ENCODE measurements at regions not wholly inside any gene's neighbourhood (a gene's known extent, or its start where the extent isn't known, plus 50 kb on each side); places are given as distances from the start of the nearest gene placed in this dataset.

GRCh38 chr2:22213237-22213636, 1089.5 kb downstream of the TDRD15 start:
- no peak for DNase-seq (ENCODE audit: low read depth)

- DNase-seq (ENCODE audit: low read depth), result no peak
Measured at GRCh38 chr2:22215517-22215916, 1091.7 kb downstream of the TDRD15 start.

- DNase-seq (ENCODE audit: low read depth), result no peak
Measured at GRCh38 chr2:22217881-22218280, 1094.1 kb downstream of the TDRD15 start.

- no peak for DNase-seq (ENCODE audit: low read depth)
Measured at GRCh38 chr2:22221006-22221405, 1097.2 kb downstream of the TDRD15 start.

GRCh38 chr2:22238967-22239366, 1115.2 kb downstream of the TDRD15 start:
- DNase-seq (ENCODE audit: low read depth), result no peak

GRCh38 chr2:22247466-22247865, 1123.7 kb downstream of the TDRD15 start:
- DNase-seq (ENCODE audit: low read depth), result no peak

GRCh38 chr2:22248851-22249250, 1125.1 kb downstream of the TDRD15 start:
- no peak for DNase-seq (ENCODE audit: low read depth)

- DNase-seq (ENCODE audit: low read depth), result no peak
Measured at GRCh38 chr2:22253171-22253570, 1129.4 kb downstream of the TDRD15 start.

- no peak for DNase-seq (ENCODE audit: low read depth)
Measured at GRCh38 chr2:22261165-22261564, 1123.8 kb upstream of the KLHL29 start.

- DNase-seq (ENCODE audit: low read depth), result no peak
Measured at GRCh38 chr2:22270341-22270740, 1114.6 kb upstream of the KLHL29 start.

- no peak for DNase-seq (ENCODE audit: low read depth)
Measured at GRCh38 chr2:22273853-22274252, 1111.1 kb upstream of the KLHL29 start.

- DNase-seq (ENCODE audit: low read depth), result no peak
Measured at GRCh38 chr2:22274661-22275060, 1110.3 kb upstream of the KLHL29 start.

GRCh38 chr2:22276696-22277095, 1108.3 kb upstream of the KLHL29 start:
- DNase-seq (ENCODE audit: low read depth), result no peak

GRCh38 chr2:22279541-22279940, 1105.4 kb upstream of the KLHL29 start:
- no peak for DNase-seq (ENCODE audit: low read depth)

GRCh38 chr2:22281033-22281432, 1103.9 kb upstream of the KLHL29 start:
- peak; percentile 40 for DNase-seq (ENCODE audit: low read depth)

- no peak for DNase-seq (ENCODE audit: low read depth)
Measured at GRCh38 chr2:22282220-22282619, 1102.8 kb upstream of the KLHL29 start.

- DNase-seq (ENCODE audit: low read depth), result no peak
Measured at GRCh38 chr2:22282916-22283315, 1102.1 kb upstream of the KLHL29 start.

- DNase-seq (ENCODE audit: low read depth), result no peak
Measured at GRCh38 chr2:22283436-22283835, 1101.5 kb upstream of the KLHL29 start.

GRCh38 chr2:22290302-22290701, 1094.7 kb upstream of the KLHL29 start:
- DNase-seq (ENCODE audit: low read depth), result no peak

- DNase-seq (ENCODE audit: low read depth), result no peak
Measured at GRCh38 chr2:22290909-22291473, 1094.0 kb upstream of the KLHL29 start.

- no peak for DNase-seq (ENCODE audit: low read depth)
Measured at GRCh38 chr2:22301228-22301627, 1083.8 kb upstream of the KLHL29 start.

- DNase-seq (ENCODE audit: low read depth), result no peak
Measured at GRCh38 chr2:22326250-22326649, 1058.7 kb upstream of the KLHL29 start.

GRCh38 chr2:22329211-22330154, 1055.5 kb upstream of the KLHL29 start:
- DNase-seq (ENCODE audit: low read depth), result no peak
